Nephron (organoid): ENCODE measurements at regions not wholly inside any gene's neighbourhood (a gene's known extent, or its start where the extent isn't known, plus 50 kb on each side); places are given as distances from the start of the nearest gene placed in this dataset.

Source experiments
- H3K27ac Mint-ChIP-seq, 3 experiments: 2 replicates each; pipeline ENCODE4 v1.8.0; 2020; ENCODE audit warnings: mixed read lengths in 3 of 3, mild to moderate bottlenecking in 2 of 3, moderate library complexity in 1 of 3
- H3K27me3 Mint-ChIP-seq: 2 replicates; pipeline ENCODE4 v1.8.0; 2021; ENCODE audit warnings: low read depth, mild to moderate bottlenecking, moderate library complexity, mixed read lengths
- H3K36me3 Mint-ChIP-seq: 2 replicates; pipeline ENCODE4 v1.8.0; 2020; ENCODE audit warnings: low read depth, mixed read lengths
- H3K4me1 Mint-ChIP-seq: 2 replicates; pipeline ENCODE4 v1.8.0; 2020; ENCODE audit warnings: mixed read lengths
- H3K4me3 Mint-ChIP-seq, 3 experiments: 2 replicates each; pipeline ENCODE4 v1.8.0; 2020; ENCODE audit warnings: mild to moderate bottlenecking in 3 of 3, mixed read lengths in 3 of 3, moderate library complexity in 2 of 3
- H3K9me3 Mint-ChIP-seq: 2 replicates; pipeline ENCODE4 v1.8.0; 2020; ENCODE audit warnings: mixed read lengths
- TF ChIP-seq, protein P1 (sequence below), 3 experiments: fragments of 200-600 bp; sonication (generic); IDR thresholded peaks; one replicate each; pipeline ENCODE4 v1.5.0; 2021; ENCODE audit warnings: antibody characterized with exemption in 3 of 3; ENCODE audit not compliant: unreplicated experiment in 3 of 3

- Mint-ChIP-seq H3K36me3 (no peaks in the 10 kb centered on the region), H3K27me3 (peaks cover 29% of the 10 kb centered on the region), H3K4me3 (no peak overlapping the region), H3K9me3 (peaks cover 4% of the 10 kb centered on the region), H3K4me1 (no peaks in the 10 kb centered on the region), H3K27ac (no peak overlapping the region)
- TF ChIP-seq, protein P1, sequence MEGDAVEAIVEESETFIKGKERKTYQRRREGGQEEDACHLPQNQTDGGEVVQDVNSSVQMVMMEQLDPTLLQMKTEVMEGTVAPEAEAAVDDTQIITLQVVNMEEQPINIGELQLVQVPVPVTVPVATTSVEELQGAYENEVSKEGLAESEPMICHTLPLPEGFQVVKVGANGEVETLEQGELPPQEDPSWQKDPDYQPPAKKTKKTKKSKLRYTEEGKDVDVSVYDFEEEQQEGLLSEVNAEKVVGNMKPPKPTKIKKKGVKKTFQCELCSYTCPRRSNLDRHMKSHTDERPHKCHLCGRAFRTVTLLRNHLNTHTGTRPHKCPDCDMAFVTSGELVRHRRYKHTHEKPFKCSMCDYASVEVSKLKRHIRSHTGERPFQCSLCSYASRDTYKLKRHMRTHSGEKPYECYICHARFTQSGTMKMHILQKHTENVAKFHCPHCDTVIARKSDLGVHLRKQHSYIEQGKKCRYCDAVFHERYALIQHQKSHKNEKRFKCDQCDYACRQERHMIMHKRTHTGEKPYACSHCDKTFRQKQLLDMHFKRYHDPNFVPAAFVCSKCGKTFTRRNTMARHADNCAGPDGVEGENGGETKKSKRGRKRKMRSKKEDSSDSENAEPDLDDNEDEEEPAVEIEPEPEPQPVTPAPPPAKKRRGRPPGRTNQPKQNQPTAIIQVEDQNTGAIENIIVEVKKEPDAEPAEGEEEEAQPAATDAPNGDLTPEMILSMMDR (IDR thresholded peaks at IDR 0.05; ENCODE audit: unreplicated experiment in 3 of 3), result no peak
Measured at GRCh38 chr10:130377986-130378540, 241.9 kb downstream of the GLRX3 start.

GRCh38 chr10:130378556-130379400 lies 242.6 kb downstream of the GLRX3 start:
- H3K9me3 Mint-ChIP-seq, result peaks cover 4% of the 10 kb centered on the region
- H3K27me3 Mint-ChIP-seq, result peaks cover 25% of the 10 kb centered on the region
- no peaks in the 10 kb centered on the region for H3K4me1 Mint-ChIP-seq
- H3K36me3 Mint-ChIP-seq, result no peaks in the 10 kb centered on the region
- H3K27ac Mint-ChIP-seq, result no peak overlapping the region
- TF ChIP-seq, protein P1 (IDR thresholded peaks at IDR 0.05; ENCODE audit: unreplicated experiment in 3 of 3), result no peak
- H3K4me3 Mint-ChIP-seq, result no peak overlapping the region

GRCh38 chr10:130380056-130380455 lies 243.9 kb downstream of the GLRX3 start:
- Mint-ChIP-seq H3K9me3 (peaks cover 9% of the 10 kb centered on the region), H3K27me3 (peaks cover 20% of the 10 kb centered on the region), H3K4me1 (no peaks in the 10 kb centered on the region), H3K27ac (no peak overlapping the region), H3K4me3 (no peak overlapping the region), H3K36me3 (no peaks in the 10 kb centered on the region)
- TF ChIP-seq, protein P1 (IDR thresholded peaks at IDR 0.05; ENCODE audit: unreplicated experiment in 3 of 3), result no peak

DNA sequence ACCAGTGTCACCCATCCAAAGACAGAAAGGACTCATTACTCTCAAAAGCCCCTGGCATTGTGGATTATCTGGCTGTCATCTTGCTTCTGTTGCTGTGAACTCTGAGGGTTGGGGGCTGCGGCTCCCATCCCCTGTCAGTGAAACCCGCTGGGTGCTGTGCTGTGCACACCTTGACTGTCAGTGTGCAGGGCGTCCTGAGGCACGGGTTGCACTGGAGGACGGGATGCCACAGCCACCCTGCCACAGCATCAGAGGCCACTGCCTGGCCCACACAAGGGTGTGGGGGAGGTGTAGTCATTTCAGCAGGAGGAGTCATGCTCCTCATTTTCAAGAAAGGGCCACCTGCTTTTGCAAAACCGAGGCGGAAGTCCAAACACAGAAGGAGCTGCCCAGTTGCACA lies 245.8 kb downstream of the GLRX3 start:
- H3K9me3 Mint-ChIP-seq, result peaks cover 7% of the 10 kb centered on the region
- no peak overlapping the region for H3K27ac Mint-ChIP-seq
- no peaks in the 10 kb centered on the region for H3K36me3 Mint-ChIP-seq
- no peaks in the 10 kb centered on the region for H3K4me1 Mint-ChIP-seq
- TF ChIP-seq, protein P1 (IDR thresholded peaks at IDR 0.05; ENCODE audit: unreplicated experiment in 3 of 3), result no peak
- peaks cover 18% of the 10 kb centered on the region for H3K27me3 Mint-ChIP-seq
- H3K4me3 Mint-ChIP-seq, result no peak overlapping the region

DNA sequence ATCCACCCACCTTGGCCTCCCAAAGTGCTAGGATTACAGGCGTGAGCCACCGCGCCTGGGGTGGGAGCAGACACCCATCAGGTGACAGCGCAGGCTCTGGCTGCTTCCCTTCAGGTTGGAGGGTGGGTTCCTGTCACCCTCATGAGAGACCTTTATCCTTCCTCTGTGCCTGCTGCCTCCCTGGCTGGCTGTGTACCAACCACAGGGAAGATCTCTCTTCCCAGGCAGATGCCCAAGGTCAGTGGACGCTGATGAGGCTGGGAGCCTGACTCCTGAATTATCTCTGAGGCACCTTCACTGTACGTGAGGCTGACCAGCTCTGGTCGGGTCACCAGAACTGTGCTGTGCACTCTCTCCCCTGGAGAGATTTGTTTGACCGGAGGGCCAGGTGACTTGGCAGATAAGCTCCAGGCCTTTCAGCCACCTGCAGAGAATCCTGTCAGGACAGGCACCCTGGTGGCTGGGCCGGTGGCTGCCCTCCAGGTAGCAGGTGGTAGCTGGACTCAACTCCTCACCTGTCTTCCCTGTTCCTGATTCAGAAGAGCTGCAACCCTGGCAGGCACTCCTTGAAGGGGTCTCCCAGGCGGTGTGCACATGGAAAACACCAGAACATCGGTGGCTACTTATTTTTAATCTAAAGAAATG lies 251.9 kb downstream of the GLRX3 start:
- TF ChIP-seq, protein P1 (IDR thresholded peaks at IDR 0.05; ENCODE audit: unreplicated experiment in 3 of 3), result no peak
- Mint-ChIP-seq H3K27me3 (peaks cover 17% of the 10 kb centered on the region), H3K4me1 (no peaks in the 10 kb centered on the region), H3K36me3 (no peaks in the 10 kb centered on the region), H3K4me3 (no peak overlapping the region), H3K9me3 (peaks cover 18% of the 10 kb centered on the region), H3K27ac (no peak overlapping the region)
